ENCODE measurements at regions not wholly inside any gene's neighbourhood (a gene's known extent, or its start where the extent isn't known, plus 50 kb on each side); places are given as distances from the start of the nearest gene placed in this dataset.

DNA sequence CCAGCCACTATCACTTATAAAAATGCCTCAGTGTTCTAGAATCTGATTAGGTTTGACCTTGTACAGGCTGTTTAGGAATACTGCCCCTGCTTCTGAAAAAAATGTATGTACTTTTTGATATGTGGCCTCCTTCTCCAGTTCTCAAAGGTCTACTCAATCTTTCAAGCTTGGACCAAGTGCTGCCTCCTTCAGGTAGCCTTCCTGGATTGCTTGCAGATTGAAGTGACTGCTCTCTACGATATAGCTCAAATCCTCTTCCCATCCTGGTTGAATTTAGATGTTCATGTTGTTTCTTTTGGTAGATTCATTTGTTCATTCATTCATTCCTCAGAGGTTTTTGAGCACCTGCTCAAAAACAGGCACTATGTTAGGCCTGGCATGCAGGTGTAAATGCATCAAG lies 77.2 kb upstream of the NPTX2 start:
- H3K4ac ChIP-seq (replicated peaks; ENCODE audit: insufficient read length, low read depth, low read length), result no peak overlapping the region
- no peaks in the 10 kb centered on the region for H3K79me1 ChIP-seq (ENCODE audit: low read depth, low read length)
- H3K36me3 ChIP-seq (ENCODE audit: control insufficient read depth in 2 of 4, insufficient read depth in 4 of 4, low read length in 3 of 4), result no peaks in the 10 kb centered on the region
- FAIRE-seq (no peak), DNase-seq (ENCODE audit: low read depth in 1 of 2, low spot score in 2 of 2) (no peak)
- H2BK15ac ChIP-seq (ENCODE audit: low read length), result no peak overlapping the region
- H3K23ac ChIP-seq (ENCODE audit: insufficient read length), result no peak overlapping the region
- H4K91ac ChIP-seq (replicated peaks; ENCODE audit: insufficient read length, low read length), result no peak overlapping the region
- ChIA-PET CTCF (ENCODE audit: partially characterized antibody) (interaction anchor here (0.7 to 2.0 kb wide), 6 partner anchors 10 to 197 kb away, joined by 3 to 7 read pairs (median 4); no protein-coding TSS in a partner anchor), POLR2A (ENCODE audit: partially characterized antibody) (no interaction called here)
- TF ChIP-seq EGR1 (IDR thresholded peaks at IDR 0.05; ENCODE audit: borderline replicate concordance, low read depth, low read length), result no peak
- peak; percentile 15 to 36; a peak in 2 of 4 replicates for TF ChIP-seq RAD21 (IDR thresholded peaks at IDR 0.05 in 1 of 2, conservative IDR thresholded peaks at IDR 0.05 in 1 of 2; ENCODE audit: low read depth in 2 of 2, low read length in 2 of 2)
- TF ChIP-seq, protein P1, sequence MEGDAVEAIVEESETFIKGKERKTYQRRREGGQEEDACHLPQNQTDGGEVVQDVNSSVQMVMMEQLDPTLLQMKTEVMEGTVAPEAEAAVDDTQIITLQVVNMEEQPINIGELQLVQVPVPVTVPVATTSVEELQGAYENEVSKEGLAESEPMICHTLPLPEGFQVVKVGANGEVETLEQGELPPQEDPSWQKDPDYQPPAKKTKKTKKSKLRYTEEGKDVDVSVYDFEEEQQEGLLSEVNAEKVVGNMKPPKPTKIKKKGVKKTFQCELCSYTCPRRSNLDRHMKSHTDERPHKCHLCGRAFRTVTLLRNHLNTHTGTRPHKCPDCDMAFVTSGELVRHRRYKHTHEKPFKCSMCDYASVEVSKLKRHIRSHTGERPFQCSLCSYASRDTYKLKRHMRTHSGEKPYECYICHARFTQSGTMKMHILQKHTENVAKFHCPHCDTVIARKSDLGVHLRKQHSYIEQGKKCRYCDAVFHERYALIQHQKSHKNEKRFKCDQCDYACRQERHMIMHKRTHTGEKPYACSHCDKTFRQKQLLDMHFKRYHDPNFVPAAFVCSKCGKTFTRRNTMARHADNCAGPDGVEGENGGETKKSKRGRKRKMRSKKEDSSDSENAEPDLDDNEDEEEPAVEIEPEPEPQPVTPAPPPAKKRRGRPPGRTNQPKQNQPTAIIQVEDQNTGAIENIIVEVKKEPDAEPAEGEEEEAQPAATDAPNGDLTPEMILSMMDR (IDR thresholded peaks at IDR 0.05; ENCODE audit: control extremely low read depth in 1 of 3, insufficient read depth in 1 of 3, low read depth in 1 of 3, low read length in 3 of 3), result peak in 2 of 3 experiments; percentile 11 to 28; a peak in 2 of 4 replicates
- no peak overlapping the region for H2BK20ac ChIP-seq (ENCODE audit: low read length)
- no peaks in the 10 kb centered on the region for H4K20me1 ChIP-seq (replicated peaks in 1 of 2; ENCODE audit: control insufficient read depth in 1 of 2, insufficient read depth in 2 of 2, low read length in 2 of 2)
- no peak overlapping the region for H3K56ac ChIP-seq (replicated peaks; ENCODE audit: insufficient read length, low read depth, low read length)
- H3K27ac ChIP-seq (ENCODE audit: low read depth, low read length), result no peak overlapping the region
- H3K4me3 ChIP-seq (ENCODE audit: extremely low read depth in 1 of 4, insufficient read depth in 2 of 4, low read depth in 3 of 4, low read length in 4 of 4), result no peak overlapping the region
- no peak overlapping the region for H2BK5ac ChIP-seq (ENCODE audit: low read depth, low read length)
- no peaks in the 10 kb centered on the region for H3K4me1 ChIP-seq (replicated peaks in 1 of 4; ENCODE audit: control insufficient read depth in 3 of 4, insufficient read depth in 4 of 4, low read length in 3 of 4)
- H2BK12ac ChIP-seq (ENCODE audit: low read depth, low read length), result no peak overlapping the region
- no peak overlapping the region for H3K18ac ChIP-seq (ENCODE audit: extremely low read depth, low read length)
- 75% methylated on average over 1 of the region's 1 CpG; no CpG with 5 or more reads in 1 of the 2 experiments for WGBS, 2 experiments (ENCODE audit: extremely low coverage in 1 of 2, insufficient coverage in 1 of 2, insufficient read length in 1 of 2, insufficient replicate concordance in 2 of 2, low coverage in 1 of 2, low lambda C conversion rate in 2 of 2, missing lambda C conversion rate in 1 of 2)
- H3K79me2 ChIP-seq (ENCODE audit: control insufficient read depth in 1 of 2, insufficient read depth in 2 of 2, low read length in 2 of 2), result no peaks in the 10 kb centered on the region
- H3K4me2 ChIP-seq (ENCODE audit: insufficient read depth in 1 of 2, low read depth in 2 of 2, low read length in 2 of 2), result no peak overlapping the region
- no peak overlapping the region for H2BK120ac ChIP-seq (replicated peaks; ENCODE audit: low read depth, low read length)
- H3K14ac ChIP-seq (ENCODE audit: insufficient read length), result no peak overlapping the region
- H3K9ac ChIP-seq (replicated peaks in 1 of 4; ENCODE audit: extremely low read depth in 1 of 4, low read depth in 3 of 4, low read length in 3 of 4), result no peak overlapping the region
- H4K5ac ChIP-seq (ENCODE audit: insufficient read length, low read depth, low read length), result no peak overlapping the region
- no peaks in the 10 kb centered on the region for H3K23me2 ChIP-seq (ENCODE audit: low read depth, low read length)
- no peaks in the 10 kb centered on the region; a peak in 1 of 7 replicates for H3K27me3 ChIP-seq (replicated peaks in 1 of 4; ENCODE audit: control insufficient read depth in 3 of 4, extremely low read depth in 1 of 4, insufficient read depth in 3 of 4, low read length in 3 of 4)
- no peak overlapping the region for H2AK5ac ChIP-seq (ENCODE audit: low read depth, low read length)
- H4K8ac ChIP-seq (ENCODE audit: extremely low read depth, insufficient read depth, low read length), result no peak overlapping the region
- H2AFZ ChIP-seq (ENCODE audit: low read length), result no peak overlapping the region
- H3K9me3 ChIP-seq (ENCODE audit: insufficient read depth in 2 of 2, low read depth in 1 of 2, low read length in 1 of 2), result peaks cover 0 to 3% of the 10 kb centered on the region in 2 experiments; a peak in 1 of 4 replicates
